ENCODE measurements at regions not wholly inside any gene's neighbourhood (a gene's known extent, or its start where the extent isn't known, plus 50 kb on each side); places are given as distances from the start of the nearest gene placed in this dataset.

DNA sequence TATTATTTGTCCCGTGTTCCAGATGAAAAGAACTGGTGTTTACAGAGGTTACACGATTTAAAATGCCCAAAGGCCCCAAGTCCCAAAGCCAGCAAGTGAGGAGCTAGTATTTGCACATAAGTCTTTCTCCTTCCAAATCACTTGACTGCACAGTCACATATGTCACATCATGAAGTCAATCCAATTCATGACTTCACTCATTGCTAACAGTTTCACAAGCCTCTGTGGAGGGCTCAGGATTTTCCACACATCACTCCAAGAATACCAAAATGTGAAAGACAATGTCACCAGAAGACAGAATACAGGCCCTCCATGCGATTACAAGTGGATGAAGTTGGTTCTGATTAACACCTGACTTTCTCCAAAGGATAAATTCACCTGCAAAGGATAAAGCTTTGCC lies 283.1 kb upstream of the UBE2E2 start:
- H3K4me1 ChIP-seq, result no peaks in the 10 kb centered on the region
- no peaks in the 10 kb centered on the region for H3K36me3 ChIP-seq (ENCODE audit: control insufficient read depth, insufficient read depth, low read length)
- H3K36me3 Mint-ChIP-seq (ENCODE audit: insufficient read depth, unreplicated experiment), result no peaks in the 10 kb centered on the region
- no peak for TF ChIP-seq CTCF (IDR thresholded peaks at IDR 0.05; ENCODE audit: insufficient read depth in 1 of 2, low read depth in 1 of 2, low read length in 1 of 2, severe bottlenecking in 1 of 2, unreplicated experiment in 1 of 2)
- no peaks in the 10 kb centered on the region for H3K9me3 Mint-ChIP-seq (ENCODE audit: unreplicated experiment)
- intact Hi-C loops (cut with micrococcal nuclease; ENCODE audit: unreplicated experiment), result no loop called here
- no peaks in the 10 kb centered on the region for H3K9me3 ChIP-seq
- H3K27me3 Mint-ChIP-seq (ENCODE audit: insufficient read depth, unreplicated experiment), result peaks cover 11% of the 10 kb centered on the region
- ChIA-PET CTCF (no interaction called here), POLR2A (no interaction called here)
- H3K4me3 Mint-ChIP-seq (ENCODE audit: unreplicated experiment), result no peak overlapping the region
- no peaks in the 10 kb centered on the region for H3K27me3 ChIP-seq (replicated peaks; ENCODE audit: control insufficient read depth, insufficient read depth, low read length)
- H3K4me3 ChIP-seq (ENCODE audit: low read depth, low read length), result no peak overlapping the region
- no peak overlapping the region for H3K27ac Mint-ChIP-seq (ENCODE audit: unreplicated experiment)
- no peak for DNase-seq
- no TSS peak for BruUV-seq (replicated peaks)
- no peaks in the 10 kb centered on the region for H3K4me1 Mint-ChIP-seq (ENCODE audit: low read depth, unreplicated experiment)

- BruUV-seq (replicated peaks), result no TSS peak
- POLR2A ChIA-PET, result no interaction called here
- Mint-ChIP-seq H3K27me3 (ENCODE audit: insufficient read depth, unreplicated experiment) (peaks cover 10% of the 10 kb centered on the region), H3K36me3 (ENCODE audit: insufficient read depth, unreplicated experiment) (no peaks in the 10 kb centered on the region), H3K9me3 (ENCODE audit: unreplicated experiment) (no peaks in the 10 kb centered on the region), H3K27ac (ENCODE audit: unreplicated experiment) (no peak overlapping the region), H3K4me3 (ENCODE audit: unreplicated experiment) (no peak overlapping the region), H3K4me1 (ENCODE audit: low read depth, unreplicated experiment) (no peaks in the 10 kb centered on the region)
- Histone ChIP-seq H3K9me3 (no peaks in the 10 kb centered on the region), H3K27me3 (replicated peaks; ENCODE audit: control insufficient read depth, insufficient read depth, low read length) (no peaks in the 10 kb centered on the region), H3K4me3 (ENCODE audit: low read depth, low read length) (no peak overlapping the region), H3K4me1 (no peaks in the 10 kb centered on the region), H3K36me3 (ENCODE audit: control insufficient read depth, insufficient read depth, low read length) (no peaks in the 10 kb centered on the region)
- intact Hi-C loops (cut with micrococcal nuclease; ENCODE audit: unreplicated experiment), result loop anchor here (1.0 kb wide), 1 partner anchor 38 kb away; no protein-coding TSS in a partner anchor
- DNase-seq, result no peak
- peak in 1 of 2 experiments; percentile 26 for TF ChIP-seq CTCF (IDR thresholded peaks at IDR 0.05; ENCODE audit: insufficient read depth in 1 of 2, low read depth in 1 of 2, low read length in 1 of 2, severe bottlenecking in 1 of 2, unreplicated experiment in 1 of 2)
- CTCF ChIA-PET, result interaction anchor here (1.0 kb wide), 1 partner anchor 38 kb away, joined by 5 read pairs; no protein-coding TSS in a partner anchor
Observed at GRCh38 chr3:22922317-22922716, 280.8 kb upstream of the UBE2E2 start.

- peaks cover 10% of the 10 kb centered on the region for H3K27me3 Mint-ChIP-seq (ENCODE audit: insufficient read depth, unreplicated experiment)
- H3K27ac Mint-ChIP-seq (ENCODE audit: unreplicated experiment), result no peak overlapping the region
- no TSS peak for BruUV-seq (replicated peaks)
- no peaks in the 10 kb centered on the region for H3K4me1 Mint-ChIP-seq (ENCODE audit: low read depth, unreplicated experiment)
- no peak for TF ChIP-seq CTCF (IDR thresholded peaks at IDR 0.05; ENCODE audit: insufficient read depth in 1 of 2, low read depth in 1 of 2, low read length in 1 of 2, severe bottlenecking in 1 of 2, unreplicated experiment in 1 of 2)
- Histone ChIP-seq H3K4me3 (ENCODE audit: low read depth, low read length) (no peak overlapping the region), H3K36me3 (ENCODE audit: control insufficient read depth, insufficient read depth, low read length) (no peaks in the 10 kb centered on the region), H3K4me1 (no peaks in the 10 kb centered on the region), H3K9me3 (no peaks in the 10 kb centered on the region), H3K27me3 (replicated peaks; ENCODE audit: control insufficient read depth, insufficient read depth, low read length) (no peaks in the 10 kb centered on the region)
- no peak for DNase-seq
- H3K36me3 Mint-ChIP-seq (ENCODE audit: insufficient read depth, unreplicated experiment), result no peaks in the 10 kb centered on the region
- POLR2A ChIA-PET, result no interaction called here
- no peak overlapping the region for H3K4me3 Mint-ChIP-seq (ENCODE audit: unreplicated experiment)
- CTCF ChIA-PET, result no interaction called here
- intact Hi-C loops (cut with micrococcal nuclease; ENCODE audit: unreplicated experiment), result no loop called here
- no peaks in the 10 kb centered on the region for H3K9me3 Mint-ChIP-seq (ENCODE audit: unreplicated experiment)
Observed at GRCh38 chr3:22923711-22924110, 279.4 kb upstream of the UBE2E2 start.

All from Caco-2 (cell line).